ENCODE measurements at regions not wholly inside any gene's neighbourhood (a gene's known extent, or its start where the extent isn't known, plus 50 kb on each side); places are given as distances from the start of the nearest gene placed in this dataset.

GRCh38 chr4:123340381-123340701 is 56.3 kb upstream of the SPRY1 start:
- H3K4me2 ChIP-seq (ENCODE audit: low read length), result no peak overlapping the region

GRCh38 chr4:123342498-123342897 is 54.1 kb upstream of the SPRY1 start:
- H3K27ac ChIP-seq (ENCODE audit: low read length), result no peak overlapping the region
- H3F3A ChIP-seq (ENCODE audit: insufficient read depth, low read length, poor library complexity, severe bottlenecking), result no peaks in the 10 kb centered on the region
- no peaks in the 10 kb centered on the region for H3K79me2 ChIP-seq (replicated peaks; ENCODE audit: insufficient read depth, low read length)
- H2AFZ ChIP-seq (ENCODE audit: low read depth, low read length), result no peak overlapping the region
- H3K4me3 ChIP-seq (ENCODE audit: low read length), result no peak overlapping the region
- no peaks in the 10 kb centered on the region for H3K27me3 ChIP-seq (ENCODE audit: insufficient read depth, low read depth, low read length)
- H3K36me3 ChIP-seq (ENCODE audit: insufficient read depth, low read length), result no peaks in the 10 kb centered on the region
- H3K9ac ChIP-seq (ENCODE audit: low read length), result no peak overlapping the region
- H4K20me1 ChIP-seq (ENCODE audit: insufficient read depth), result no peaks in the 10 kb centered on the region
- no peaks in the 10 kb centered on the region for H3K9me2 ChIP-seq (ENCODE audit: insufficient read depth, low read length)
- H3K4me2 ChIP-seq (ENCODE audit: low read length), result no peak overlapping the region
- H3K9me3 ChIP-seq (ENCODE audit: low read length), result no peaks in the 10 kb centered on the region
- no peak for TF ChIP-seq EZH2 (IDR thresholded peaks at IDR 0.05; ENCODE audit: borderline replicate concordance, insufficient read depth, low read length, poor library complexity, severe bottlenecking)
- TF ChIP-seq REST (IDR thresholded peaks at IDR 0.05; ENCODE audit: borderline replicate concordance), result no peak
- TF ChIP-seq MXI1 (conservative IDR thresholded peaks at IDR 0.05; ENCODE audit: poor library complexity, severe bottlenecking), result no peak
- no peak for TF ChIP-seq SMC3 (conservative IDR thresholded peaks at IDR 0.05; ENCODE audit: poor library complexity)
- TF ChIP-seq TAF1 (IDR thresholded peaks at IDR 0.05; ENCODE audit: low read depth), result no peak
- no peak for TF ChIP-seq CTCF (IDR thresholded peaks at IDR 0.05; ENCODE audit: poor library complexity, severe bottlenecking)
- TF ChIP-seq POLR2AphosphoS5 (IDR thresholded peaks at IDR 0.05), result no peak
- no peak for TF ChIP-seq RAD21 (conservative IDR thresholded peaks at IDR 0.05)
- no peak for TF ChIP-seq EP300 (conservative IDR thresholded peaks at IDR 0.05; ENCODE audit: poor library complexity, severe bottlenecking)

More at GRCh38 chr4:123340381-123340701, 56.3 kb upstream of the SPRY1 start:
- H2AFZ ChIP-seq (ENCODE audit: low read depth, low read length), result no peak overlapping the region
- no peaks in the 10 kb centered on the region for H3K9me3 ChIP-seq (ENCODE audit: low read length)
- no peaks in the 10 kb centered on the region for H3K36me3 ChIP-seq (ENCODE audit: insufficient read depth, low read length)
- H3K27ac ChIP-seq (ENCODE audit: low read length), result no peak overlapping the region
- H3K4me3 ChIP-seq (ENCODE audit: low read length), result no peak overlapping the region
- H3K79me2 ChIP-seq (replicated peaks; ENCODE audit: insufficient read depth, low read length), result no peaks in the 10 kb centered on the region
- H3K27me3 ChIP-seq (ENCODE audit: insufficient read depth, low read depth, low read length), result no peaks in the 10 kb centered on the region
- no peaks in the 10 kb centered on the region for H3K9me2 ChIP-seq (ENCODE audit: insufficient read depth, low read length)
- H3K9ac ChIP-seq (ENCODE audit: low read length), result no peak overlapping the region
- no peaks in the 10 kb centered on the region for H4K20me1 ChIP-seq (ENCODE audit: insufficient read depth)
- TF ChIP-seq RAD21 (conservative IDR thresholded peaks at IDR 0.05), result no peak
- no peak for TF ChIP-seq TAF1 (IDR thresholded peaks at IDR 0.05; ENCODE audit: low read depth)
- no peak for TF ChIP-seq EP300 (conservative IDR thresholded peaks at IDR 0.05; ENCODE audit: poor library complexity, severe bottlenecking)
- TF ChIP-seq REST (IDR thresholded peaks at IDR 0.05; ENCODE audit: borderline replicate concordance), result no peak
- TF ChIP-seq MXI1 (conservative IDR thresholded peaks at IDR 0.05; ENCODE audit: poor library complexity, severe bottlenecking), result no peak
- H3F3A ChIP-seq (ENCODE audit: insufficient read depth, low read length, poor library complexity, severe bottlenecking), result no peaks in the 10 kb centered on the region
